ENCODE measurements at regions not wholly inside any gene's neighbourhood (a gene's known extent, or its start where the extent isn't known, plus 50 kb on each side); places are given as distances from the start of the nearest gene placed in this dataset.

- DNase-seq (ENCODE audit: insufficient read length, low spot score) (no peak), FAIRE-seq (no peak)
- TF ChIP-seq POLR2A (IDR thresholded peaks at IDR 0.05; ENCODE audit: low read depth, low read length): no peak
- no peak for TF ChIP-seq SPI1 (IDR thresholded peaks at IDR 0.05; ENCODE audit: low read depth, low read length)
- no peak for TF ChIP-seq POU2F2 (IDR thresholded peaks at IDR 0.05; ENCODE audit: low read depth, low read length)
- no peak for TF ChIP-seq POLR2AphosphoS5 (IDR thresholded peaks at IDR 0.05; ENCODE audit: low read depth, low read length)
- no peak for TF ChIP-seq PAX5 (IDR thresholded peaks at IDR 0.05; ENCODE audit: insufficient read depth, low read length, severe bottlenecking)
- TF ChIP-seq TAF1 (IDR thresholded peaks at IDR 0.05; ENCODE audit: low read depth, low read length): no peak
These were observed 161.1 kb downstream of the ARL4C start for GRCh38 chr2:234335661-234336228.

GRCh38 chr2:234334756-234335155 is 162.1 kb downstream of the ARL4C start:
- TF ChIP-seq PAX5 (IDR thresholded peaks at IDR 0.05; ENCODE audit: insufficient read depth, low read length, severe bottlenecking) (no peak), POLR2AphosphoS5 (IDR thresholded peaks at IDR 0.05; ENCODE audit: low read depth, low read length) (no peak), TAF1 (IDR thresholded peaks at IDR 0.05; ENCODE audit: low read depth, low read length) (no peak), POU2F2 (IDR thresholded peaks at IDR 0.05; ENCODE audit: low read depth, low read length) (no peak)
- no peak for DNase-seq (ENCODE audit: insufficient read length, low spot score)
- no peak for FAIRE-seq

GRCh38 chr2:234334151-234334550 is 162.7 kb downstream of the ARL4C start:
- TF ChIP-seq POLR2A (IDR thresholded peaks at IDR 0.05; ENCODE audit: low read depth, low read length) (no peak), POU2F2 (IDR thresholded peaks at IDR 0.05; ENCODE audit: low read depth, low read length) (no peak), SPI1 (IDR thresholded peaks at IDR 0.05; ENCODE audit: low read depth, low read length) (no peak), TAF1 (IDR thresholded peaks at IDR 0.05; ENCODE audit: low read depth, low read length) (no peak), PAX5 (IDR thresholded peaks at IDR 0.05; ENCODE audit: insufficient read depth, low read length, severe bottlenecking) (no peak), POLR2AphosphoS5 (IDR thresholded peaks at IDR 0.05; ENCODE audit: low read depth, low read length) (no peak)
- FAIRE-seq (no peak), DNase-seq (ENCODE audit: insufficient read length, low spot score) (no peak)

GRCh38 chr2:234333168-234334130 is 163.4 kb downstream of the ARL4C start:
- FAIRE-seq: no peak
- no peak for DNase-seq (ENCODE audit: insufficient read length, low spot score)
- TF ChIP-seq TAF1 (IDR thresholded peaks at IDR 0.05; ENCODE audit: low read depth, low read length) (no peak), POU2F2 (IDR thresholded peaks at IDR 0.05; ENCODE audit: low read depth, low read length) (no peak)

- FAIRE-seq: no peak
- no peak for TF ChIP-seq SPI1 (IDR thresholded peaks at IDR 0.05; ENCODE audit: low read depth, low read length)
- TF ChIP-seq TAF1 (IDR thresholded peaks at IDR 0.05; ENCODE audit: low read depth, low read length): no peak
- no peak for TF ChIP-seq POU2F2 (IDR thresholded peaks at IDR 0.05; ENCODE audit: low read depth, low read length)
- no peak for TF ChIP-seq PAX5 (IDR thresholded peaks at IDR 0.05; ENCODE audit: insufficient read depth, low read length, severe bottlenecking)
- no peak for TF ChIP-seq POLR2AphosphoS5 (IDR thresholded peaks at IDR 0.05; ENCODE audit: low read depth, low read length)
- TF ChIP-seq POLR2A (IDR thresholded peaks at IDR 0.05; ENCODE audit: low read depth, low read length): no peak
These were observed 164.9 kb downstream of the ARL4C start for GRCh38 chr2:234331966-234332365.

GRCh38 chr2:234331566-234331965 is 165.3 kb downstream of the ARL4C start:
- no peak for TF ChIP-seq TAF1 (IDR thresholded peaks at IDR 0.05; ENCODE audit: low read depth, low read length)
- TF ChIP-seq POU2F2 (IDR thresholded peaks at IDR 0.05; ENCODE audit: low read depth, low read length): no peak
- TF ChIP-seq PAX5 (IDR thresholded peaks at IDR 0.05; ENCODE audit: insufficient read depth, low read length, severe bottlenecking): no peak
- TF ChIP-seq POLR2AphosphoS5 (IDR thresholded peaks at IDR 0.05; ENCODE audit: low read depth, low read length): no peak
- TF ChIP-seq SPI1 (IDR thresholded peaks at IDR 0.05; ENCODE audit: low read depth, low read length): no peak
- no peak for TF ChIP-seq POLR2A (IDR thresholded peaks at IDR 0.05; ENCODE audit: low read depth, low read length)
- FAIRE-seq (no peak), DNase-seq (ENCODE audit: insufficient read length, low spot score) (no peak)

More at GRCh38 chr2:234331966-234332365, 164.9 kb downstream of the ARL4C start:
- no peak for DNase-seq (ENCODE audit: insufficient read length, low spot score)

- DNase-seq (ENCODE audit: insufficient read length, low spot score) (no peak), FAIRE-seq (no peak)
- TF ChIP-seq PAX5 (IDR thresholded peaks at IDR 0.05; ENCODE audit: insufficient read depth, low read length, severe bottlenecking) (no peak), POLR2A (IDR thresholded peaks at IDR 0.05; ENCODE audit: low read depth, low read length) (no peak), POU2F2 (IDR thresholded peaks at IDR 0.05; ENCODE audit: low read depth, low read length) (no peak), SPI1 (IDR thresholded peaks at IDR 0.05; ENCODE audit: low read depth, low read length) (no peak), POLR2AphosphoS5 (IDR thresholded peaks at IDR 0.05; ENCODE audit: low read depth, low read length) (no peak), TAF1 (IDR thresholded peaks at IDR 0.05; ENCODE audit: low read depth, low read length) (no peak)
These were observed 166.0 kb downstream of the ARL4C start for GRCh38 chr2:234330902-234331301.

- DNase-seq (ENCODE audit: insufficient read length, low spot score) (no peak), FAIRE-seq (no peak)
- TF ChIP-seq POLR2A (IDR thresholded peaks at IDR 0.05; ENCODE audit: low read depth, low read length): no peak
- no peak for TF ChIP-seq PAX5 (IDR thresholded peaks at IDR 0.05; ENCODE audit: insufficient read depth, low read length, severe bottlenecking)
- no peak for TF ChIP-seq SPI1 (IDR thresholded peaks at IDR 0.05; ENCODE audit: low read depth, low read length)
- TF ChIP-seq TAF1 (IDR thresholded peaks at IDR 0.05; ENCODE audit: low read depth, low read length): no peak
- no peak for TF ChIP-seq POU2F2 (IDR thresholded peaks at IDR 0.05; ENCODE audit: low read depth, low read length)
- TF ChIP-seq POLR2AphosphoS5 (IDR thresholded peaks at IDR 0.05; ENCODE audit: low read depth, low read length): no peak
These were observed 167.5 kb downstream of the ARL4C start for GRCh38 chr2:234329202-234329960.

GRCh38 chr2:234328444-234328990 is 168.4 kb downstream of the ARL4C start:
- TF ChIP-seq TAF1 (IDR thresholded peaks at IDR 0.05; ENCODE audit: low read depth, low read length) (no peak), PAX5 (IDR thresholded peaks at IDR 0.05; ENCODE audit: insufficient read depth, low read length, severe bottlenecking) (no peak), POLR2A (IDR thresholded peaks at IDR 0.05; ENCODE audit: low read depth, low read length) (no peak), SPI1 (IDR thresholded peaks at IDR 0.05; ENCODE audit: low read depth, low read length) (no peak)
- no peak for FAIRE-seq
- DNase-seq (ENCODE audit: insufficient read length, low spot score): no peak
